GM12878 (cell line): ENCODE measurements at regions not wholly inside any gene's neighbourhood (a gene's known extent, or its start where the extent isn't known, plus 50 kb on each side); places are given as distances from the start of the nearest gene placed in this dataset.

Experiments
- ATAC-seq: fragments of 200-7000 bp; cut with Tn5 transposase; 3 replicates; pipeline ENCODE4 v1.9.1; 2020; ENCODE audit warnings: mild to moderate bottlenecking, moderate library complexity
- BruUV-seq: library from RNA; stranded (reverse); fragments of 400-500 nt; replicated peaks from 2 replicates; lab custom pipeline; 2021; lab: Mats Ljungman, UMichigan
- CTCF ChIA-PET: fragments of 300-600 bp; sonication (Branson Sonifier 250); formaldehyde crosslinking; extraction: SDS; loops from one replicate; lab custom pipeline; 2021; ENCODE audit warnings: inconsistent platforms; lab: Yijun Ruan, JAX
- POLR2A ChIA-PET: fragments of 350-600 bp; formaldehyde crosslinking; extraction: SDS; loops from one replicate; lab custom pipeline; 2021; ENCODE audit warnings: inconsistent platforms; lab: Charles Lee
- RAD21 ChIA-PET: fragments of 300-600 bp; sonication (Branson Sonifier 250); formaldehyde crosslinking; loops from one replicate; lab custom pipeline; 2023; ENCODE audit warnings: antibody characterized with exemption; ENCODE audit not compliant: unreplicated experiment; lab: Charles Lee
- SMC1A ChIA-PET: fragments of 300-600 bp; sonication (Branson Sonifier 250); formaldehyde crosslinking; loops from one replicate; lab custom pipeline; 2023; ENCODE audit not compliant: unreplicated experiment, uncharacterized antibody; lab: Charles Lee
- DNase-seq: peaks from one replicate; pipeline ENCODE4 v3.0.0-alpha.2; 2011; ENCODE audit warnings: low read depth, low spot score
- FAIRE-seq: peaks from 3 replicates; lab custom pipeline; 2011; peaks lifted over from hg19 to GRCh38; lab: Jason Lieb, UNC
- H2AFZ ChIP-seq: 2 replicates; pipeline ENCODE4 v1.6.0; 2011; ENCODE audit warnings: low read depth, low read length, control low read depth; ENCODE audit not compliant: control insufficient read depth
- H3K27ac ChIP-seq: 2 replicates; pipeline ENCODE4 v1.5.1; 2011; ENCODE audit warnings: control low read depth; ENCODE audit not compliant: control insufficient read depth, insufficient read depth
- H3K27me3 ChIP-seq, 2 experiments: replicated peaks in 1 of 2; 2 replicates each; pipeline versions ENCODE4 v1.6.0 to v1.6.1; 2011; ENCODE audit warnings: low read length in 1 of 2; ENCODE audit not compliant: control insufficient read depth in 2 of 2, insufficient read depth in 2 of 2
- H3K36me3 ChIP-seq, 2 experiments: 2 replicates each; pipeline ENCODE4 v1.5.1; 2011; ENCODE audit warnings: low read length in 1 of 2; ENCODE audit not compliant: control insufficient read depth in 2 of 2, insufficient read depth in 2 of 2
- H3K4me1 ChIP-seq: 2 replicates; pipeline ENCODE4 v1.6.1; 2011; ENCODE audit warnings: mild to moderate bottlenecking, low read length, moderate library complexity, mixed read lengths; ENCODE audit not compliant: control insufficient read depth, insufficient read depth
- H3K4me2 ChIP-seq: 2 replicates; pipeline ENCODE4 v1.6.0; 2011; ENCODE audit warnings: control low read depth; ENCODE audit not compliant: control insufficient read depth, insufficient read depth
- H3K4me3 ChIP-seq: fragments of 200-600 bp; sonication (generic); 2 replicates; pipeline ENCODE4 v1.5.1; 2016
- H3K79me2 ChIP-seq: 2 replicates; pipeline ENCODE4 v1.6.0; 2011; ENCODE audit warnings: low read length; ENCODE audit not compliant: control insufficient read depth, insufficient read depth
- H3K9ac ChIP-seq: 2 replicates; pipeline ENCODE4 v1.8.0; 2011; ENCODE audit warnings: low read length, control low read depth, mixed read lengths; ENCODE audit not compliant: control insufficient read depth, insufficient read depth
- H3K9me3 ChIP-seq: replicated peaks from 3 replicates; pipeline ENCODE4 v1.5.1; 2011; ENCODE audit warnings: mild to moderate bottlenecking, low read length; ENCODE audit not compliant: control insufficient read depth, insufficient read depth
- H4K20me1 ChIP-seq: 2 replicates; pipeline ENCODE4 v1.6.0; 2011; ENCODE audit not compliant: control insufficient read depth, insufficient read depth
- BHLHE40 ChIP-seq, 2 experiments: fragments of 450-650 bp in 1 of 2; IDR thresholded peaks; 2 replicates each; pipeline ENCODE4 v1.6.1; 2011 to 2017; ENCODE audit warnings: low read depth in 2 of 2, borderline replicate concordance in 1 of 2, improper control_type of control experiment in 1 of 2, low read length in 1 of 2, mild to moderate bottlenecking in 1 of 2
- CHD4 ChIP-seq: fragments of 200-600 bp; sonication (generic); IDR thresholded peaks from 2 replicates; pipeline ENCODE4 v1.6.1; 2016; ENCODE audit warnings: mild to moderate bottlenecking
- NR2C2 ChIP-seq: IDR thresholded peaks from 2 replicates; pipeline ENCODE4 v1.6.1; 2011; ENCODE audit warnings: borderline replicate concordance, low read depth; ENCODE audit not compliant: control insufficient read depth, insufficient read length
- PRDM15 ChIP-seq: fragments of 450-650 bp; formaldehyde crosslinking; IDR thresholded peaks from 2 replicates; pipeline ENCODE4 v1.4.0; 2020; ENCODE audit warnings: mild to moderate bottlenecking, moderate library complexity
- WGBS: methylation state at CpG from one replicate; pipeline ENCODE4 v1.1.6; 2016; ENCODE audit warnings: low lambda C conversion rate; ENCODE audit not compliant: insufficient replicate concordance, insufficient coverage; ENCODE audit errors: missing lambda C conversion rate; 5-methylcytosine and 5-hydroxymethylcytosine counted together
- in situ Hi-C: fragments of 300-500 bp; cut with MboI; formaldehyde crosslinking; loops from 9 replicates; pipeline ENCODE4 v1.14.3; 2018; ENCODE audit warnings: mixed read lengths
- intact Hi-C: fragments of 100-400 bp; cut with micrococcal nuclease; formaldehyde crosslinking; loops from one replicate; pipeline ENCODE4 v1.14.2; 2022; ENCODE audit not compliant: unreplicated experiment

GRCh38 chr3:53991240-53991639 lies 99.6 kb upstream of the SELENOK start (continued):
- no peak for TF ChIP-seq PRDM15

DNA sequence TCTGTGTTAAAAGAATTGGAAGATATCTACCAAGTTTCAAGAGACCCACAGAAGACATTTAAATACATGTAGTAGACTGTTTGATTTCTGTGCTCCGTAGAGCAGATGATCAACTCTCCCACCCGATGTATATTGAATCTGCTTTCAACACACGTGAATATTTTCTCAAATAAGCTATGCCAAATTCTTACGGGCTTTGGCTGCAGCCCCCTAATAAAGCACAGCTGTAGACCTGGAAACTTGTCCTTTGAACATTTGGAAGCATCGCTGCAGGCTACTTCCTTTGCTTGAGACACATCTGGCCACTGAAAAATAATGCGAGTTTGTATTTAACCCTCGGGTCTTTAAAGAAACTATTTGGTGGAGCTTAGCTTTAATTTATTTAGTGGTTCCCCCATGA lies 98.3 kb upstream of the SELENOK start:
- ChIA-PET POLR2A (no interaction called here), RAD21 (no interaction called here), SMC1A (interaction anchor here (1.6 kb wide), 1 partner anchor 12 kb away, joined by 3 read pairs; no protein-coding TSS in a partner anchor), CTCF (no interaction called here)
- no peak for ATAC-seq
- Histone ChIP-seq H3K9ac (no peak overlapping the region), H3K27me3 (no peaks in the 10 kb centered on the region), H4K20me1 (no peaks in the 10 kb centered on the region), H2AFZ (no peak overlapping the region), H3K36me3 (no peaks in the 10 kb centered on the region), H3K4me2 (no peak overlapping the region), H3K79me2 (no peaks in the 10 kb centered on the region), H3K4me3 (no peak overlapping the region), H3K4me1 (no peaks in the 10 kb centered on the region), H3K9me3 (no peaks in the 10 kb centered on the region), H3K27ac (no peak overlapping the region)
- intact Hi-C loops, result no loop called here
- DNase-seq, result no peak
- no TSS peak for BruUV-seq
- whole genome bisulfite sequencing, result 22% methylated on average over 7 of the region's 7 CpGs
- FAIRE-seq, result no peak
- in situ Hi-C loops, result no loop called here
- TF ChIP-seq CHD4 (no peak), NR2C2 (no peak), BHLHE40 (IDR thresholded peaks at IDR 0.05; ENCODE audit: borderline replicate concordance in 1 of 2, low read depth in 2 of 2, low read length in 1 of 2) (no peak)
